CD4-positive, alpha-beta T cell (primary cell): ENCODE measurements at regions not wholly inside any gene's neighbourhood (a gene's known extent, or its start where the extent isn't known, plus 50 kb on each side); places are given as distances from the start of the nearest gene placed in this dataset.

Experiments used
- ATAC-seq: fragments of 200-7000 bp; cut with Tn5 transposase; one replicate; pipeline ENCODE4 v1.10.0; 2022; ENCODE audit warnings: mild to moderate bottlenecking; ENCODE audit not compliant: poor library complexity
- CTCF ChIA-PET: fragments of 350-600 bp; sonication (Branson Sonifier 250); formaldehyde crosslinking; loops from one replicate; lab custom pipeline; 2021; ENCODE audit warnings: antibody characterized with exemption, inconsistent platforms; lab: Charles Lee
- POLR2A ChIA-PET: fragments of 350-600 bp; sonication (Branson Sonifier 250); formaldehyde crosslinking; loops from one replicate; lab custom pipeline; 2021; ENCODE audit warnings: antibody characterized with exemption, inconsistent platforms; lab: Charles Lee
- DNase-seq, 14 experiments: peaks; one replicate each; pipeline ENCODE4 v3.0.0-alpha.2; 2013 to 2020; ENCODE audit warnings: mixed read lengths in 2 of 14
- H3K27ac ChIP-seq, 2 donors: one replicate each; pipeline versions ENCODE4 v1.5.1 to v1.7.0; 2013; ENCODE audit warnings: low read length in 2 of 2, low read depth in 1 of 2, mild to moderate bottlenecking in 1 of 2
- H3K27me3 ChIP-seq, 2 experiments: 1 replicate in 1 of 2; 2 replicates in 1 of 2; pipeline versions ENCODE4 v1.6.1 to v1.7.0; 2013; ENCODE audit warnings: low read length in 2 of 2, control low read depth in 1 of 2, mild to moderate bottlenecking in 1 of 2, moderate library complexity in 1 of 2; ENCODE audit not compliant: insufficient read depth in 2 of 2, control insufficient read depth in 1 of 2
- H3K36me3 ChIP-seq: one replicate; pipeline ENCODE4 v1.6.1; 2013; ENCODE audit warnings: low read length, control low read depth; ENCODE audit not compliant: insufficient read depth
- H3K4me1 ChIP-seq: one replicate; pipeline ENCODE4 v1.6.1; 2013; ENCODE audit warnings: low read length, control low read depth; ENCODE audit not compliant: insufficient read depth
- H3K4me3 ChIP-seq: one replicate; pipeline ENCODE4 v1.5.1; 2013; ENCODE audit warnings: mild to moderate bottlenecking, low read length, moderate library complexity
- H3K9me3 ChIP-seq, 2 experiments: 1 replicate in 1 of 2; 2 replicates in 1 of 2; pipeline versions ENCODE4 v1.6.1 to v1.7.0; 2013; ENCODE audit warnings: low read length in 2 of 2, mild to moderate bottlenecking in 2 of 2, control low read depth in 1 of 2, moderate library complexity in 1 of 2; ENCODE audit not compliant: control insufficient read depth in 1 of 2, insufficient read depth in 1 of 2
- H3K27ac Mint-ChIP-seq: one replicate; pipeline ENCODE4 v1.8.0; 2020; ENCODE audit warnings: mixed read lengths
- H3K27me3 Mint-ChIP-seq: one replicate; pipeline ENCODE4 v1.8.0; 2021; ENCODE audit warnings: mixed read lengths
- H3K36me3 Mint-ChIP-seq: one replicate; pipeline ENCODE4 v1.8.0; 2021; ENCODE audit warnings: low read depth, mixed read lengths
- H3K4me1 Mint-ChIP-seq: one replicate; pipeline ENCODE4 v1.8.0; 2021; ENCODE audit warnings: low read depth, mixed read lengths
- H3K4me3 Mint-ChIP-seq: one replicate; pipeline ENCODE4 v1.8.0; 2020; ENCODE audit warnings: mild to moderate bottlenecking, mixed read lengths
- H3K9me3 Mint-ChIP-seq: one replicate; pipeline ENCODE4 v1.8.0; 2020; ENCODE audit warnings: mixed read lengths
- CTCF ChIP-seq: fragments of 200-600 bp; IDR thresholded peaks from one replicate; pipeline ENCODE4 v1.8.0; 2022; ENCODE audit warnings: antibody characterized with exemption, mild to moderate bottlenecking
- intact Hi-C, 2 experiments: fragments of 100-400 bp; cut with DNase I in 1 of 2; cut with micrococcal nuclease in 1 of 2; formaldehyde crosslinking; loops; one replicate each; pipeline versions ENCODE4 v1.15.1 to v1.9.0; 2023 to 2025; cut with DNase I, micrococcal nuclease

- ATAC-seq: no peak
These were observed 632.7 kb downstream of the TLR4 start for GRCh38 chr9:118336943-118337330.

GRCh38 chr9:118360036-118360435, 655.8 kb downstream of the TLR4 start:
- H3K4me1 ChIP-seq: no peaks in the 10 kb centered on the region
- no peak overlapping the region for H3K4me3 Mint-ChIP-seq
- POLR2A ChIA-PET: no interaction called here
- ATAC-seq (no peak), DNase-seq (no peak)
- CTCF ChIA-PET: no interaction called here
- intact Hi-C loops: no loop called here
- no peak overlapping the region for H3K4me3 ChIP-seq
- H3K9me3 ChIP-seq: peaks cover 0 to 14% of the 10 kb centered on the region in 2 experiments
- no peaks in the 10 kb centered on the region for H3K4me1 Mint-ChIP-seq
- H3K27me3 Mint-ChIP-seq: no peaks in the 10 kb centered on the region
- no peak for TF ChIP-seq CTCF
- no peaks in the 10 kb centered on the region for H3K27me3 ChIP-seq
- no peaks in the 10 kb centered on the region for H3K36me3 ChIP-seq
- H3K27ac Mint-ChIP-seq: no peak overlapping the region
- H3K36me3 Mint-ChIP-seq: no peaks in the 10 kb centered on the region
- no peak overlapping the region for H3K27ac ChIP-seq
- H3K9me3 Mint-ChIP-seq: peaks cover 8% of the 10 kb centered on the region

More at GRCh38 chr9:118336943-118337330, 632.7 kb downstream of the TLR4 start:
- peaks cover 2% of the 10 kb centered on the region for H3K9me3 Mint-ChIP-seq
- intact Hi-C loops: no loop called here
- DNase-seq: no peak
- Histone ChIP-seq H3K4me1 (no peaks in the 10 kb centered on the region), H3K9me3 (no peaks in the 10 kb centered on the region), H3K36me3 (no peaks in the 10 kb centered on the region), H3K4me3 (no peak overlapping the region), H3K27ac (no peak overlapping the region), H3K27me3 (no peaks in the 10 kb centered on the region)
- ChIA-PET POLR2A (no interaction called here), CTCF (no interaction called here)
- no peaks in the 10 kb centered on the region for H3K4me1 Mint-ChIP-seq
- H3K36me3 Mint-ChIP-seq: no peaks in the 10 kb centered on the region
- H3K27ac Mint-ChIP-seq: no peak overlapping the region
- no peaks in the 10 kb centered on the region for H3K27me3 Mint-ChIP-seq
- no peak overlapping the region for H3K4me3 Mint-ChIP-seq
- TF ChIP-seq CTCF: no peak

- CTCF ChIA-PET: no interaction called here
- Histone ChIP-seq H3K9me3 (peaks cover 0 to 14% of the 10 kb centered on the region in 2 experiments), H3K4me3 (no peak overlapping the region), H3K36me3 (no peaks in the 10 kb centered on the region), H3K4me1 (no peaks in the 10 kb centered on the region), H3K27me3 (no peaks in the 10 kb centered on the region), H3K27ac (no peak overlapping the region)
- ATAC-seq (no peak), DNase-seq (no peak)
- Mint-ChIP-seq H3K9me3 (peaks cover 8% of the 10 kb centered on the region), H3K27ac (no peak overlapping the region), H3K4me3 (no peak overlapping the region), H3K36me3 (no peaks in the 10 kb centered on the region), H3K4me1 (no peaks in the 10 kb centered on the region), H3K27me3 (no peaks in the 10 kb centered on the region)
- POLR2A ChIA-PET: no interaction called here
- no peak for TF ChIP-seq CTCF
- intact Hi-C loops: no loop called here
These were observed 657.9 kb downstream of the TLR4 start for GRCh38 chr9:118362123-118362522.
